ENCODE measurements at regions not wholly inside any gene's neighbourhood (a gene's known extent, or its start where the extent isn't known, plus 50 kb on each side); places are given as distances from the start of the nearest gene placed in this dataset.

DNA sequence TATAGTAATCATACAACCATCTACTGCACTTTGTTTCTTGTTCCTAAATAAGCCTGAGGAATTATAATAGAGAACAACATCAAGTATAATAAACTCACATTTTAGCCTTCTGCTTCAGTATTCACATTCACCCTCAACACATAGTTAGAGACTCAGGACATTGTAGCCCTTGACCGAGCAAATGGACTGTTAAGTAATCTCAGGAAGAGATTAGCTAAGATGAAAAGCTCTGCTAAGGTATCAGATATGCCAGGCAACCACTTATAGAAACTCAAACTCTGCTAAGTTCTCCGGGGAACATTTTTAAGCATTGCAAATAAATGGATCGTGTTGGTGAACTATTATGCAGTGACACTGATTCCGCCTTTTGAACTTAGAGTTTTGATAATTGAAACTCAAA is 252.0 kb downstream of the DTWD2 start:
- WGBS, 2 donors (ENCODE audit: extremely low coverage in 2 of 2, insufficient read length in 2 of 2, insufficient replicate concordance in 1 of 2), result no CpG with 5 or more reads among the region's 4 CpGs
- DNase-seq (ENCODE audit: low spot score), result no peak

GRCh38 chr5:118733394-118733793 is 255.0 kb downstream of the DTWD2 start:
- no peak overlapping the region for H3K27ac ChIP-seq (replicated peaks; ENCODE audit: low read length)
- no peak overlapping the region for H3K23ac ChIP-seq (ENCODE audit: low read depth, low read length, poor library complexity)
- no peak overlapping the region for H2AFZ ChIP-seq (ENCODE audit: low read length)
- H3K79me1 ChIP-seq (ENCODE audit: low read depth, low read length), result no peaks in the 10 kb centered on the region
- H3K27me3 ChIP-seq (ENCODE audit: control insufficient read depth in 3 of 3, insufficient read depth in 3 of 3, low read depth in 1 of 3, low read length in 3 of 3), result no peaks in the 10 kb centered on the region
- H3K18ac ChIP-seq (ENCODE audit: low read length), result no peak overlapping the region
- no peak overlapping the region for H4K91ac ChIP-seq (ENCODE audit: low read depth, low read length, poor library complexity)
- H2BK120ac ChIP-seq (ENCODE audit: low read depth, low read length), result no peak overlapping the region
- no peak overlapping the region for H2BK5ac ChIP-seq (ENCODE audit: low read length)
- no peaks in the 10 kb centered on the region for H3K36me3 ChIP-seq (replicated peaks in 1 of 2; ENCODE audit: control insufficient read depth in 2 of 2, insufficient read depth in 2 of 2, low read length in 2 of 2)
- H3K9me3 ChIP-seq (replicated peaks in 1 of 2; ENCODE audit: control insufficient read depth in 2 of 2, insufficient read depth in 1 of 2, low read depth in 1 of 2, low read length in 2 of 2), result no peaks in the 10 kb centered on the region
- H3K14ac ChIP-seq (ENCODE audit: low read length), result no peak overlapping the region
- H3K4me3 ChIP-seq (ENCODE audit: low read length in 2 of 2), result no peak overlapping the region
- no peak for DNase-seq (ENCODE audit: low spot score)
- no peak overlapping the region for H3K4me2 ChIP-seq (ENCODE audit: insufficient read depth, low read length, poor library complexity, severe bottlenecking)
- H2BK12ac ChIP-seq (ENCODE audit: low read length), result no peak overlapping the region
- H3K4me1 ChIP-seq (ENCODE audit: control insufficient read depth in 2 of 2, insufficient read depth in 1 of 2, low read depth in 1 of 2, low read length in 2 of 2), result no peaks in the 10 kb centered on the region
- no peak overlapping the region for H2BK15ac ChIP-seq (ENCODE audit: low read length)
- H3K4ac ChIP-seq (ENCODE audit: low read length), result no peak overlapping the region
- H2AK5ac ChIP-seq (ENCODE audit: low read depth, low read length), result no peak overlapping the region
- no CpG with 5 or more reads among the region's 3 CpGs for WGBS, 2 donors (ENCODE audit: extremely low coverage in 2 of 2, insufficient read length in 2 of 2, insufficient replicate concordance in 1 of 2)
- H3K9ac ChIP-seq (ENCODE audit: low read depth, low read length, poor library complexity), result no peak overlapping the region
- no peak overlapping the region for H4K8ac ChIP-seq (ENCODE audit: low read depth, low read length)

More for the DNA sequence above, 252.0 kb downstream of the DTWD2 start:
- Histone ChIP-seq H2BK5ac (ENCODE audit: low read length) (no peak overlapping the region), H3K4me1 (ENCODE audit: control insufficient read depth in 2 of 2, insufficient read depth in 1 of 2, low read depth in 1 of 2, low read length in 2 of 2) (no peaks in the 10 kb centered on the region), H3K4me2 (ENCODE audit: insufficient read depth, low read length, poor library complexity, severe bottlenecking) (no peak overlapping the region), H3K14ac (ENCODE audit: low read length) (no peak overlapping the region), H3K36me3 (replicated peaks in 1 of 2; ENCODE audit: control insufficient read depth in 2 of 2, insufficient read depth in 2 of 2, low read length in 2 of 2) (no peaks in the 10 kb centered on the region), H2BK120ac (ENCODE audit: low read depth, low read length) (no peak overlapping the region), H3K4ac (ENCODE audit: low read length) (no peak overlapping the region), H3K9me3 (replicated peaks in 1 of 2; ENCODE audit: control insufficient read depth in 2 of 2, insufficient read depth in 1 of 2, low read depth in 1 of 2, low read length in 2 of 2) (no peaks in the 10 kb centered on the region), H2BK12ac (ENCODE audit: low read length) (no peak overlapping the region), H3K4me3 (ENCODE audit: low read length in 2 of 2) (no peak overlapping the region), H3K27ac (replicated peaks; ENCODE audit: low read length) (no peak overlapping the region), H3K79me1 (ENCODE audit: low read depth, low read length) (no peaks in the 10 kb centered on the region), H2BK15ac (ENCODE audit: low read length) (no peak overlapping the region), H3K23ac (ENCODE audit: low read depth, low read length, poor library complexity) (no peak overlapping the region), H2AFZ (ENCODE audit: low read length) (no peak overlapping the region), H3K27me3 (ENCODE audit: control insufficient read depth in 3 of 3, insufficient read depth in 3 of 3, low read depth in 1 of 3, low read length in 3 of 3) (no peaks in the 10 kb centered on the region), H4K91ac (ENCODE audit: low read depth, low read length, poor library complexity) (no peak overlapping the region), H3K9ac (ENCODE audit: low read depth, low read length, poor library complexity) (no peak overlapping the region), H4K8ac (ENCODE audit: low read depth, low read length) (no peak overlapping the region), H2AK5ac (ENCODE audit: low read depth, low read length) (no peak overlapping the region), H3K18ac (ENCODE audit: low read length) (no peak overlapping the region)

- H3K27ac ChIP-seq (replicated peaks; ENCODE audit: low read length), result no peak overlapping the region
- no peak overlapping the region for H2BK12ac ChIP-seq (ENCODE audit: low read length)
- no peak overlapping the region for H2AK5ac ChIP-seq (ENCODE audit: low read depth, low read length)
- no peak overlapping the region for H4K91ac ChIP-seq (ENCODE audit: low read depth, low read length, poor library complexity)
- WGBS, 2 donors (ENCODE audit: extremely low coverage in 2 of 2, insufficient read length in 2 of 2, insufficient replicate concordance in 1 of 2), result no CpG with 5 or more reads among the region's 2 CpGs
- no peak overlapping the region for H3K4me3 ChIP-seq (ENCODE audit: low read length in 2 of 2)
- H2BK15ac ChIP-seq (ENCODE audit: low read length), result no peak overlapping the region
- no peaks in the 10 kb centered on the region for H3K36me3 ChIP-seq (replicated peaks in 1 of 2; ENCODE audit: control insufficient read depth in 2 of 2, insufficient read depth in 2 of 2, low read length in 2 of 2)
- no peak overlapping the region for H3K9ac ChIP-seq (ENCODE audit: low read depth, low read length, poor library complexity)
- no peaks in the 10 kb centered on the region for H3K9me3 ChIP-seq (replicated peaks in 1 of 2; ENCODE audit: control insufficient read depth in 2 of 2, insufficient read depth in 1 of 2, low read depth in 1 of 2, low read length in 2 of 2)
- no peak overlapping the region for H3K4ac ChIP-seq (ENCODE audit: low read length)
- H4K8ac ChIP-seq (ENCODE audit: low read depth, low read length), result no peak overlapping the region
- H3K27me3 ChIP-seq (ENCODE audit: control insufficient read depth in 3 of 3, insufficient read depth in 3 of 3, low read depth in 1 of 3, low read length in 3 of 3), result no peaks in the 10 kb centered on the region
- H3K18ac ChIP-seq (ENCODE audit: low read length), result no peak overlapping the region
- no peak overlapping the region for H3K14ac ChIP-seq (ENCODE audit: low read length)
- H2BK5ac ChIP-seq (ENCODE audit: low read length), result no peak overlapping the region
- no peaks in the 10 kb centered on the region for H3K4me1 ChIP-seq (ENCODE audit: control insufficient read depth in 2 of 2, insufficient read depth in 1 of 2, low read depth in 1 of 2, low read length in 2 of 2)
- no peak overlapping the region for H3K4me2 ChIP-seq (ENCODE audit: insufficient read depth, low read length, poor library complexity, severe bottlenecking)
- H2BK120ac ChIP-seq (ENCODE audit: low read depth, low read length), result no peak overlapping the region
- no peaks in the 10 kb centered on the region for H3K79me1 ChIP-seq (ENCODE audit: low read depth, low read length)
- DNase-seq (ENCODE audit: low spot score), result no peak
- H3K23ac ChIP-seq (ENCODE audit: low read depth, low read length, poor library complexity), result no peak overlapping the region
- H2AFZ ChIP-seq (ENCODE audit: low read length), result no peak overlapping the region
Observed at GRCh38 chr5:118728191-118728590, 260.2 kb downstream of the DTWD2 start.

- no peak for DNase-seq (ENCODE audit: low spot score)
- H2BK15ac ChIP-seq (ENCODE audit: low read length), result no peak overlapping the region
- H3K27me3 ChIP-seq (ENCODE audit: control insufficient read depth in 3 of 3, insufficient read depth in 3 of 3, low read depth in 1 of 3, low read length in 3 of 3), result no peaks in the 10 kb centered on the region
- H4K8ac ChIP-seq (ENCODE audit: low read depth, low read length), result no peak overlapping the region
- H2BK120ac ChIP-seq (ENCODE audit: low read depth, low read length), result no peak overlapping the region
- H3K14ac ChIP-seq (ENCODE audit: low read length), result no peak overlapping the region
- H3K4me2 ChIP-seq (ENCODE audit: insufficient read depth, low read length, poor library complexity, severe bottlenecking), result no peak overlapping the region
- H2AFZ ChIP-seq (ENCODE audit: low read length), result no peak overlapping the region
- no peak overlapping the region for H2AK5ac ChIP-seq (ENCODE audit: low read depth, low read length)
- H3K27ac ChIP-seq (replicated peaks; ENCODE audit: low read length), result no peak overlapping the region
- no peak overlapping the region for H3K23ac ChIP-seq (ENCODE audit: low read depth, low read length, poor library complexity)
- H2BK5ac ChIP-seq (ENCODE audit: low read length), result no peak overlapping the region
- no peaks in the 10 kb centered on the region for H3K36me3 ChIP-seq (replicated peaks in 1 of 2; ENCODE audit: control insufficient read depth in 2 of 2, insufficient read depth in 2 of 2, low read length in 2 of 2)
- H3K4me3 ChIP-seq (ENCODE audit: low read length in 2 of 2), result no peak overlapping the region
- H3K79me1 ChIP-seq (ENCODE audit: low read depth, low read length), result no peaks in the 10 kb centered on the region
- WGBS, 2 donors (ENCODE audit: extremely low coverage in 2 of 2, insufficient read length in 2 of 2, insufficient replicate concordance in 1 of 2), result no CpG with 5 or more reads among the region's 3 CpGs
- no peak overlapping the region for H3K9ac ChIP-seq (ENCODE audit: low read depth, low read length, poor library complexity)
- no peak overlapping the region for H3K18ac ChIP-seq (ENCODE audit: low read length)
- H4K91ac ChIP-seq (ENCODE audit: low read depth, low read length, poor library complexity), result no peak overlapping the region
- no peak overlapping the region for H3K4ac ChIP-seq (ENCODE audit: low read length)
- no peaks in the 10 kb centered on the region for H3K4me1 ChIP-seq (ENCODE audit: control insufficient read depth in 2 of 2, insufficient read depth in 1 of 2, low read depth in 1 of 2, low read length in 2 of 2)
- no peaks in the 10 kb centered on the region for H3K9me3 ChIP-seq (replicated peaks in 1 of 2; ENCODE audit: control insufficient read depth in 2 of 2, insufficient read depth in 1 of 2, low read depth in 1 of 2, low read length in 2 of 2)
- H2BK12ac ChIP-seq (ENCODE audit: low read length), result no peak overlapping the region
Observed at GRCh38 chr5:118726891-118727290, 261.5 kb downstream of the DTWD2 start.

All from neuronal stem cell (in vitro differentiated cells).